ENCODE measurements at regions not wholly inside any gene's neighbourhood (a gene's known extent, or its start where the extent isn't known, plus 50 kb on each side); places are given as distances from the start of the nearest gene placed in this dataset.

DNA sequence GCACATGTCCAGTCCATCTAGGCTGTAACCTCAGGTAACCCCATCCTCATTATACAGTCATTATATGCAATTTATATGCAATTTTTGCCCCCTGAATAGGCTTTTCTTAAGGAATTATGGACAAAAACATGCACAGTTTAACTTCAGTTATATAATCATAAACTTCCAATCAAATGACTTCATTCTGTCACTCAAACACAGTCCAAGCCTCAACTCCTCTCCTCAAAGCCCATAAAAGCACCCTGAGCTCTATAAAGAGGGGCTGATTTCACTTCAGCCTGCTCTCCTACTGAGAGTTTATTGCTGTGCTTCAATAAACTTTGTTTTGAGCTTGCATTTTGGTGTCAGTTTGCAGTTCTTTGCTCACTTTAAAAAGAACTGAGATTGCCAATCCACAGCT lies 1805.5 kb downstream of the BRINP3 start:
- no peak overlapping the region for H3K4me3 ChIP-seq (ENCODE audit: low read depth, low read length)
- TF ChIP-seq, protein P1, sequence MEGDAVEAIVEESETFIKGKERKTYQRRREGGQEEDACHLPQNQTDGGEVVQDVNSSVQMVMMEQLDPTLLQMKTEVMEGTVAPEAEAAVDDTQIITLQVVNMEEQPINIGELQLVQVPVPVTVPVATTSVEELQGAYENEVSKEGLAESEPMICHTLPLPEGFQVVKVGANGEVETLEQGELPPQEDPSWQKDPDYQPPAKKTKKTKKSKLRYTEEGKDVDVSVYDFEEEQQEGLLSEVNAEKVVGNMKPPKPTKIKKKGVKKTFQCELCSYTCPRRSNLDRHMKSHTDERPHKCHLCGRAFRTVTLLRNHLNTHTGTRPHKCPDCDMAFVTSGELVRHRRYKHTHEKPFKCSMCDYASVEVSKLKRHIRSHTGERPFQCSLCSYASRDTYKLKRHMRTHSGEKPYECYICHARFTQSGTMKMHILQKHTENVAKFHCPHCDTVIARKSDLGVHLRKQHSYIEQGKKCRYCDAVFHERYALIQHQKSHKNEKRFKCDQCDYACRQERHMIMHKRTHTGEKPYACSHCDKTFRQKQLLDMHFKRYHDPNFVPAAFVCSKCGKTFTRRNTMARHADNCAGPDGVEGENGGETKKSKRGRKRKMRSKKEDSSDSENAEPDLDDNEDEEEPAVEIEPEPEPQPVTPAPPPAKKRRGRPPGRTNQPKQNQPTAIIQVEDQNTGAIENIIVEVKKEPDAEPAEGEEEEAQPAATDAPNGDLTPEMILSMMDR (IDR thresholded peaks at IDR 0.05; ENCODE audit: borderline replicate concordance, insufficient read depth, low read depth, low read length): no peak

- TF ChIP-seq, protein P1 (IDR thresholded peaks at IDR 0.05; ENCODE audit: borderline replicate concordance, insufficient read depth, low read depth, low read length): no peak
- H3K4me3 ChIP-seq (ENCODE audit: low read depth, low read length): no peak overlapping the region
Observed at GRCh38 chr1:188689542-188689941, 1788.1 kb downstream of the BRINP3 start.

DNA sequence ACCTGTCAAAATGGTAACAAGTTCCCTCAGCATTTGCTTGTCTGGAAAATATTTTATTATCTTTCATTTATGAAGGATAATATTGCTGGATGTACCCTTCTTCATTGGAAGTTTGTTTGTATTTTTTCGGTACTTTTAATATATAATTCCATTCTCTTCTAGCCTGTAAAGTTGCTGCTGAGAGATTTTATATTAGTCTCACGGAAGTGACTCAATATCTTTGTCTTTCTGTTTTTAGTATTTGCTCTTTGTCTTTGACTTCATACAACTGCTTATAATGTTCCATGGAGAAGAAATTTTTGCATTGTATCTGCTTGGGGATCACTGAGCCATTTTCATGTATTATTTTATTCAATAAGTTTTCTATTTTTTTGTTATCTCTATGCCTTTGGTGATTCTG lies 1777.5 kb downstream of the BRINP3 start:
- H3K4me3 ChIP-seq (ENCODE audit: low read depth, low read length): no peak overlapping the region
- TF ChIP-seq, protein P1 (IDR thresholded peaks at IDR 0.05; ENCODE audit: borderline replicate concordance, insufficient read depth, low read depth, low read length): no peak

DNA sequence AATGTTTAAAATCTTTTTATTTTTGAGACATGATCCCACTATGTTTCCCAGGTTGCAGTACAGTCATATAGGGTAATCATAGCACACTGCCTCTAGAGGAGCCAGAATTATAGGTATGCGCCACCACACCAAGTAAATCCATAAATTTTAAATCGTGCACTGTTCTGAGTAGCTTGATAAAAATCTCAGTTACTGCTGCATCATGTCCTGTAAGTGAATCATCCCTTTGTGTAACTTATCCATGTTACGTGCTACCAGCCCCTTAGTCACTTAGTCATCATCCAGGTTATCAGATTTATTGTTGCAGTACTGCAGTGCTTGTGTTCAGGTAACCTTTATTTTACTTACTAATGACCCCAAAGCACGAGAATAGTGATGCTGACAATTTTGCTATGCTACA lies 1770.9 kb downstream of the BRINP3 start:
- no peak overlapping the region for H3K4me3 ChIP-seq (ENCODE audit: low read depth, low read length)
- TF ChIP-seq, protein P1 (IDR thresholded peaks at IDR 0.05; ENCODE audit: borderline replicate concordance, insufficient read depth, low read depth, low read length): no peak

GRCh38 chr1:188708795-188709535 lies 1768.7 kb downstream of the BRINP3 start:
- H3K4me3 ChIP-seq (ENCODE audit: low read depth, low read length): no peak overlapping the region
- TF ChIP-seq, protein P1 (IDR thresholded peaks at IDR 0.05; ENCODE audit: borderline replicate concordance, insufficient read depth, low read depth, low read length): no peak

DNA sequence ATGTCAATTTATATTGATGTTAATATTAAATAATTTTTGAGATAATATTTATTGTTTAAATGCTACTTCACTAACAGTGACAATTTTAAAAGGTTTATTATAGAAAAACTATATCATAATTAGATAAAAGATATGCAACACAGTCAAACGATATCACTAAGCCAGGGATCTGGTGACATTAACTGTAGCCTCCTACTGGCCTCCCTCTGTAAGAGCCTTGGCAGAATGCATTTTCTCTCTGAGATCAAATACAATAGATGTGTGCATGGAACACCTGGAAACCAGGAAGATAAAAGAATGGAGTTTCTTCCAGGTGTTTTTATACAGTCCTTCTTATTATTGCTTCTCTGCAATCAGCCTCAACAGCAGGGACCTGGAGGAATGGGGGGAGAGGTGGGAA lies 1762.1 kb downstream of the BRINP3 start:
- TF ChIP-seq, protein P1 (IDR thresholded peaks at IDR 0.05; ENCODE audit: borderline replicate concordance, insufficient read depth, low read depth, low read length): no peak
- H3K4me3 ChIP-seq (ENCODE audit: low read depth, low read length): no peak overlapping the region

- TF ChIP-seq, protein P1 (IDR thresholded peaks at IDR 0.05; ENCODE audit: borderline replicate concordance, insufficient read depth, low read depth, low read length): no peak
- no peak overlapping the region for H3K4me3 ChIP-seq (ENCODE audit: low read depth, low read length)
Observed at GRCh38 chr1:188719735-188720134, 1757.9 kb downstream of the BRINP3 start.

Measured in GM12875 (cell line).